OCI-LY1 (cell line): ENCODE measurements at regions not wholly inside any gene's neighbourhood (a gene's known extent, or its start where the extent isn't known, plus 50 kb on each side); places are given as distances from the start of the nearest gene placed in this dataset.

Experiments used
- CTCF ChIP-seq: fragments of 200-600 bp; sonication (generic), shearing (Covaris generic); IDR thresholded peaks from 2 replicates; pipeline ENCODE4 v1.5.1; 2017; ENCODE audit warnings: mild to moderate bottlenecking, antibody characterized with exemption, low read length, moderate library complexity, mixed read lengths
- EZH2 ChIP-seq: fragments of 200-600 bp; sonication (generic), shearing (Covaris generic); IDR thresholded peaks from 2 replicates; pipeline ENCODE4 v1.8.0; 2017; ENCODE audit warnings: borderline replicate concordance, mixed run types, mild to moderate bottlenecking, antibody characterized with exemption, low read length, moderate library complexity, mixed read lengths

DNA sequence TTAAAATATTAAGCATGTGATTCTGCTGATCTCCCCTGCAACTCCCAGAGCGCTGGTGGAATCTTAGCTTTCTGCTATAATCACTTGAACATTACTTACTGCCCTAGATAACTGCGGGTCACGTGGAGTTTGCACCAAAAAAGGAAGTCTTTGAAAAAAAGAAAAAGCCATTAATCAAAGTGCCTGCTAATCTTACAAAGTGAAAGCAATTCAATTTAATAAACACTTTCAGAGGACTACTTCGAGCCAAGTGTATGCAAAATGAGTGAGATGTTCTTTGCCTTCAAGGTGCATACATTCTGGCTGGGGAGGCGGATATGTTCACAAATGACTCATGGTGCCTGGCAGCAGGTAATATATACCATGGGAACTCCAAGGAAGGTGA lies 109.9 kb upstream of the GAP43 start:
- TF ChIP-seq CTCF (no peak), EZH2 (no peak)
